T-cell (primary cell): ENCODE measurements at regions not wholly inside any gene's neighbourhood (a gene's known extent, or its start where the extent isn't known, plus 50 kb on each side); places are given as distances from the start of the nearest gene placed in this dataset.

ENCODE experiments used
- ATAC-seq, 4 experiments: fragments of 200-7000 bp in 3 of 4; fragments of 150-1000 bp in 1 of 4; cut with Tn5 transposase; replicated peaks in 1 of 4; 1 replicate in 3 of 4; 2 replicates in 1 of 4; pipeline ENCODE4 v1.10.0; 2021; ENCODE audit warnings: moderate library complexity in 3 of 4, mild to moderate bottlenecking in 2 of 4, moderate number of reproducible peaks in 1 of 4
- CTCF ChIA-PET, 2 donors: fragments of 300-600 bp; sonication (Branson Sonifier 250); formaldehyde crosslinking; loops; one replicate each; lab custom pipeline; 2022; ENCODE audit warnings: antibody characterized with exemption in 2 of 2; lab: Charles Lee
- POLR2A ChIA-PET, 2 donors: fragments of 300-600 bp; sonication (Branson Sonifier 250); formaldehyde crosslinking; loops; one replicate each; lab custom pipeline; 2022; ENCODE audit warnings: antibody characterized with exemption in 2 of 2; lab: Charles Lee
- DNase-seq, 35 experiments: peaks; one replicate each; pipeline versions ENCODE4 v3.0.0 to v3.0.0-alpha.2; 2013 to 2023
- H3K27ac ChIP-seq: one replicate; pipeline ENCODE4 v1.5.1; 2013; ENCODE audit warnings: low read length
- H3K27me3 ChIP-seq, 2 experiments: replicated peaks in 1 of 2; 1 replicate in 1 of 2; 2 replicates in 1 of 2; pipeline versions ENCODE4 v1.6.1 to v1.7.0; 2013; ENCODE audit warnings: low read length in 1 of 2, mixed read lengths in 1 of 2; ENCODE audit not compliant: control insufficient read depth in 2 of 2, insufficient read depth in 2 of 2; ENCODE audit errors: extremely low read depth in 1 of 2
- H3K36me3 ChIP-seq, 2 donors: 1 replicate in 1 of 2; 2 replicates in 1 of 2; pipeline versions ENCODE4 v1.6.1 to v1.7.0; 2013; ENCODE audit warnings: low read length in 1 of 2; ENCODE audit not compliant: control insufficient read depth in 2 of 2, insufficient read depth in 1 of 2; ENCODE audit errors: extremely low read depth in 1 of 2
- H3K4me1 ChIP-seq, 2 experiments: 1 replicate in 1 of 2; 2 replicates in 1 of 2; pipeline versions ENCODE4 v1.6.1 to v1.7.0; 2013; ENCODE audit warnings: low read length in 2 of 2, mixed read lengths in 1 of 2; ENCODE audit not compliant: insufficient read depth in 2 of 2, control insufficient read depth in 1 of 2; ENCODE audit errors: extremely low read depth in 1 of 2
- H3K4me3 ChIP-seq, 2 donors: 1 replicate in 1 of 2; 2 replicates in 1 of 2; pipeline versions ENCODE4 v1.5.1 to v1.7.0; 2013; ENCODE audit warnings: mild to moderate bottlenecking in 2 of 2, low read length in 1 of 2, moderate library complexity in 1 of 2; ENCODE audit not compliant: control insufficient read depth in 1 of 2; ENCODE audit errors: extremely low read depth in 1 of 2
- H3K9me3 ChIP-seq: 2 replicates; pipeline ENCODE4 v1.7.0; 2013
- H3K27ac Mint-ChIP-seq, 2 donors: one replicate each; pipeline ENCODE4 v1.8.0; 2020 to 2021; ENCODE audit warnings: mild to moderate bottlenecking in 2 of 2, mixed read lengths in 2 of 2
- H3K27me3 Mint-ChIP-seq, 2 donors: one replicate each; pipeline ENCODE4 v1.8.0; 2021 to 2022; ENCODE audit warnings: mixed read lengths in 2 of 2
- H3K36me3 Mint-ChIP-seq: one replicate; pipeline ENCODE4 v1.8.0; 2021; ENCODE audit warnings: mixed read lengths
- H3K4me1 Mint-ChIP-seq, 3 donors: one replicate each; pipeline ENCODE4 v1.8.0; 2020 to 2022; ENCODE audit warnings: mixed read lengths in 3 of 3, mild to moderate bottlenecking in 1 of 3
- H3K4me3 Mint-ChIP-seq, 3 donors: one replicate each; pipeline ENCODE4 v1.8.0; 2020 to 2022; ENCODE audit warnings: mild to moderate bottlenecking in 3 of 3, mixed read lengths in 3 of 3, moderate library complexity in 3 of 3
- H3K9me3 Mint-ChIP-seq, 3 donors: one replicate each; pipeline ENCODE4 v1.8.0; 2020 to 2022; ENCODE audit warnings: mixed read lengths in 3 of 3
- WGBS: methylation state at CpG from one replicate; pipeline ENCODE4 v1.1.5; 2013; ENCODE audit warnings: missing lambda C conversion rate; ENCODE audit not compliant: insufficient coverage; 5-methylcytosine and 5-hydroxymethylcytosine counted together

DNA sequence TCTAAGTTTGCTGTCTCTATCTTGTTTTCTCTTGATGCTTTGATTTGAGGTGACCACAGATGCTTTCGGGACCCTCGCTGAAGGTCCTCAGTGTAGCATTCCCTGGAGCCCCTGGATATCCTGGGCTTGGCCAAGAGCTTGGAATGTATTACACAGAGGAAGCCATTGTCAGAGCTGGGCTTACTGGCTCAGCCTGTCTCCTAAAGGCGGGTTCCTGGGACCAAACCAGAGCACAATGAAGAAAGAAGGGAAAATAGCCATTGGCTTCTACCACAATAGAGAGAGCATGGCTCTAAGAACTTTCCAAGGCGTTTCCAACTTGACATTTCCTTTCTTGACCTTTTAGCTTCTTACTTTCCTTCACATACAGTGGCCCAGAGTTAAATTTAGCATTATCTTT, 229.3 kb downstream of the HS3ST3A1 start:
- ChIA-PET POLR2A (no interaction called here), CTCF (no interaction called here)
- Histone ChIP-seq H3K36me3 (no peaks in the 10 kb centered on the region), H3K4me1 (no peaks in the 10 kb centered on the region), H3K9me3 (no peaks in the 10 kb centered on the region), H3K4me3 (no peak overlapping the region), H3K27me3 (no peaks in the 10 kb centered on the region), H3K27ac (no peak overlapping the region)
- Mint-ChIP-seq H3K27ac (no peak overlapping the region), H3K9me3 (no peaks in the 10 kb centered on the region), H3K27me3 (peaks cover 3 to 7% of the 10 kb centered on the region in 2 donors), H3K36me3 (no peaks in the 10 kb centered on the region), H3K4me1 (no peaks in the 10 kb centered on the region), H3K4me3 (no peak overlapping the region)
- DNase-seq, result no peak
- no peak for ATAC-seq
- 67% methylated on average over 4 of the region's 4 CpGs for WGBS

DNA sequence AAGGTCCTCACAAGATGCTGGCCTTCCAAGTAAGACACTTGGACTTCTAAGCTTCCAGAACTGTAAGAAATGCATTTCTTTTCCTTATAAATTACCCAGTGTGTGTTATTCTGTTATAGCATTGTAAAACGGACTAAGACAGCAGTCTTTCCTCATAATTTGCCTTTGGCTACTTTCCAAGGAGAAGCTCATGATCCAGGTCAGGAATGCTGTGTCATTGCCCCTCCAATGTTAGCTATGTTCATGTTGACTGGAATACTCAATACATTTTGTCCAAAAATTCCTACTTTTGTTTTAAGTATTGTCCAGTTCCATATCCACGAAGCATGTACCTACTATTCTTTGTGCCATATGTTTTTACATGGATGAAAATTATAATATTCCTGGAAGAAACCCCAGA, 234.6 kb downstream of the HS3ST3A1 start:
- no peak overlapping the region for H3K27ac ChIP-seq
- CTCF ChIA-PET, result no interaction called here
- POLR2A ChIA-PET, result no interaction called here
- H3K4me1 Mint-ChIP-seq, result no peaks in the 10 kb centered on the region
- no peak for ATAC-seq
- H3K9me3 ChIP-seq, result no peaks in the 10 kb centered on the region
- H3K27ac Mint-ChIP-seq, result no peak overlapping the region
- DNase-seq, result no peak
- peaks cover 3 to 6% of the 10 kb centered on the region in 2 donors for H3K27me3 Mint-ChIP-seq
- H3K36me3 ChIP-seq, result no peaks in the 10 kb centered on the region
- H3K4me1 ChIP-seq, result no peaks in the 10 kb centered on the region
- H3K4me3 ChIP-seq, result no peak overlapping the region
- no peaks in the 10 kb centered on the region for H3K36me3 Mint-ChIP-seq
- WGBS, result no CpG with 5 or more reads among the region's 2 CpGs
- no peaks in the 10 kb centered on the region for H3K9me3 Mint-ChIP-seq
- no peak overlapping the region for H3K4me3 Mint-ChIP-seq
- no peaks in the 10 kb centered on the region for H3K27me3 ChIP-seq

DNA sequence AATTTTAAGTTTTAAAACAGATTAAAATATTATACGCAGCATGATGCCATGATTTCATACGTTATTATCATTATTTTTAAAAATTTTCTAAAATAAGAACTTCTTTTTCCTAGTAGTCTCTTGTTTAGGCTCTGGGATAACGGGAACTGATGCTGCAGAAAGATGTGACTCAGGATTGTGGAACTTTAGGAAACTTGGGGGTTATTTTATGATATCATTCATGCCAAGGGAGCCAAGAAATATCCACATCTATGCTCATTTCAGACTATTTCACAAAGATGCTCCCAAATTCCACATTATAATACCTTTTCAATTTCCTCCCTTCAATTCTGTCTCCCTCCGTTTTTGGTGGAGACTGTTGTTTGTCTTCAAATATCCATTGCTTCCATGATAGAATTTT, 236.4 kb downstream of the HS3ST3A1 start:
- H3K27ac ChIP-seq, result no peak overlapping the region
- no peak overlapping the region for H3K27ac Mint-ChIP-seq
- DNase-seq (no peak), ATAC-seq (no peak)
- no CpG with 5 or more reads among the region's 4 CpGs for WGBS
- H3K36me3 ChIP-seq, result no peaks in the 10 kb centered on the region
- H3K27me3 ChIP-seq, result peaks cover 0 to 2% of the 10 kb centered on the region in 2 experiments
- no peaks in the 10 kb centered on the region for H3K4me1 ChIP-seq
- peaks cover 7 to 8% of the 10 kb centered on the region in 2 donors for H3K27me3 Mint-ChIP-seq
- CTCF ChIA-PET, result no interaction called here
- POLR2A ChIA-PET, result no interaction called here
- no peak overlapping the region for H3K4me3 Mint-ChIP-seq
- H3K4me1 Mint-ChIP-seq, result no peaks in the 10 kb centered on the region
- no peaks in the 10 kb centered on the region for H3K9me3 Mint-ChIP-seq
- no peak overlapping the region for H3K4me3 ChIP-seq
- no peaks in the 10 kb centered on the region for H3K36me3 Mint-ChIP-seq
- H3K9me3 ChIP-seq, result no peaks in the 10 kb centered on the region

DNA sequence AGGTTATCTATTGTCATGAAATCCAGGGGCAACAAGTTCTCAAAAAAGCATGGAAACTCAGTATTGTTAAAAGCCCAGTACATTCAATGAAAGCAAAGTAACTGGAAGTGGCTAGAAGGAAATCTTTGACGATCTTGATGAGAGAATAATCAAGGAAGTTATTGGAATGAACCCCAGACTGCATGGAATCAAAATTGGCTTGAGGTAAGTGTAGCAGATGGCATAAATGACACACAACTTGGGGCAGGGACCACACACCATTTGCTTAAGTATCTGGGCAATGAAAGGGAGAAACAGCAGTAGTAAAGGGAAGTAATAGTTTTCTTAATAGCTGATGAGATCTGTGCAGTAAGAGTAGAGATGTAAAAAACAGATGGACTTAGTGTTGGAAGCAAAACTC, 238.0 kb downstream of the HS3ST3A1 start:
- Mint-ChIP-seq H3K9me3 (no peaks in the 10 kb centered on the region), H3K27ac (no peak overlapping the region), H3K27me3 (peaks cover 4 to 9% of the 10 kb centered on the region in 2 donors), H3K4me1 (no peaks in the 10 kb centered on the region), H3K36me3 (no peaks in the 10 kb centered on the region), H3K4me3 (no peak overlapping the region)
- Histone ChIP-seq H3K9me3 (no peaks in the 10 kb centered on the region), H3K4me1 (no peaks in the 10 kb centered on the region), H3K27me3 (peaks cover 0 to 2% of the 10 kb centered on the region in 2 experiments), H3K27ac (no peak overlapping the region), H3K4me3 (no peak overlapping the region), H3K36me3 (no peaks in the 10 kb centered on the region)
- no CpG with 5 or more reads among the region's 1 CpG for WGBS
- DNase-seq (no peak), ATAC-seq (no peak)
- ChIA-PET CTCF (no interaction called here), POLR2A (no interaction called here)

DNA sequence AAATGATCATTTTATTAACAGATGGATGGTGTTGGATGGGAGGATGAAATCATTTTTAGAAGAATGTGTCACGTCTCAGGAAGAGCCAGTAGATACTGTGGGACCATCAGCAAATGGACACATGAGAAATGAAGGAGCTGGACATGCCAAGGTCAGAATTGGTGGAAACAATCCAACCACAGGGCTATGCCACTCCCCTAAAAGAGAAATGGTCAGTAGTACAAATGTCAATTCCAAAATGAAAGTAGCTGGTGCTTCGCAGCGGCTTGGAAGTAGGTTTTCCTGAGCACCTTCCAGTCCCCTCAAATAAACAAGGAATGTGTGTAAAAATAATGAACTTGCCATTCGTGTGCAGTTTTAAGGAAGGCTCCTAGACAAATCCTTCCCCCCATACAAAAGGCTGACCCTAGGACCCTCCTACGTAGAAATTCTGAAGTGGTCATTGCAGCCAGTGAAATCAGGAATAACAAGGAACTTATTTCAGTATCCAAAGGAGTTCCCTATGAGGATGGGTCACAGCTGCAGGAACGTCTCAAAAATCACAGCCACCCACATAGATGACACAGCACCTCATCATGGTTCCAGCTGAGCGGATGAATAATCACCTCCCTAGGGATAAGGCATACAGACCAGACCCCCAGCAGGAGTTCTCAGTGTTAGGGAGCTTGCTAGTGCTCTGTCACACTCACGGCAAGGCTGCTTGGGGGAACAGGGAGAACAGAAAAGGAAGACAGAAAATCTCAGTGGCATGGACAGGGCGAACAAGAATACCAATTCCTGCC, 239.2 kb downstream of the HS3ST3A1 start:
- Mint-ChIP-seq H3K4me1 (no peaks in the 10 kb centered on the region), H3K27ac (no peak overlapping the region), H3K36me3 (no peaks in the 10 kb centered on the region), H3K9me3 (no peaks in the 10 kb centered on the region), H3K27me3 (peaks cover 4 to 9% of the 10 kb centered on the region in 2 donors), H3K4me3 (no peak overlapping the region)
- WGBS, result 47% methylated on average over 3 of the region's 9 CpGs
- Histone ChIP-seq H3K27ac (no peak overlapping the region), H3K4me3 (no peak overlapping the region), H3K9me3 (no peaks in the 10 kb centered on the region), H3K27me3 (peaks cover 0 to 2% of the 10 kb centered on the region in 2 experiments), H3K4me1 (no peaks in the 10 kb centered on the region), H3K36me3 (no peaks in the 10 kb centered on the region)
- CTCF ChIA-PET, result no interaction called here
- ATAC-seq (no peak), DNase-seq (no peak)
- POLR2A ChIA-PET, result no interaction called here

DNA sequence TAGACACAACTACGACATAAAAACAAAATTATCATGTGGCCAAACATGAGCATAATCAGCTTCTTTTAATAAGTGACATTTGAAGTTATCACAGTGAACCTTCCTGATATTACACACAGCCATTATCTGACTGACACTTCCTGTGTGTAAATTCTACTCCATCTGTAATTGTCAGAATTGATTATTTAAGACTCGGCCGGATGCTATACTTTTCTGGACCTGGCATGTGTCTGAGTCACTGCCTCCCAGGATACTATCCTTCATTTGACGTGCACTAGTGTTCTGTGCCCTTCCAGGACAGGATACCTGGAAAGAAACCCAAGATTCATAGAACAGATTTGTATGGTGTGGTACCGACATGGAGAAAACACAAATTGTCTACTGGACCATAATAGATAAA, 242.0 kb downstream of the HS3ST3A1 start:
- ChIA-PET POLR2A (no interaction called here), CTCF (no interaction called here)
- no peak for ATAC-seq
- H3K27ac ChIP-seq, result no peak overlapping the region
- Mint-ChIP-seq H3K4me3 (no peak overlapping the region), H3K9me3 (no peaks in the 10 kb centered on the region), H3K27me3 (peaks cover 4 to 9% of the 10 kb centered on the region in 2 donors), H3K36me3 (no peaks in the 10 kb centered on the region), H3K27ac (no peak overlapping the region), H3K4me1 (no peaks in the 10 kb centered on the region)
- no peak overlapping the region for H3K4me3 ChIP-seq
- H3K9me3 ChIP-seq, result no peaks in the 10 kb centered on the region
- H3K36me3 ChIP-seq, result no peaks in the 10 kb centered on the region
- H3K4me1 ChIP-seq, result no peaks in the 10 kb centered on the region
- WGBS, result no CpG with 5 or more reads among the region's 5 CpGs
- peaks cover 0 to 2% of the 10 kb centered on the region in 2 experiments for H3K27me3 ChIP-seq
- no peak for DNase-seq
